ENCODE measurements at regions not wholly inside any gene's neighbourhood (a gene's known extent, or its start where the extent isn't known, plus 50 kb on each side); places are given as distances from the start of the nearest gene placed in this dataset.

DNA sequence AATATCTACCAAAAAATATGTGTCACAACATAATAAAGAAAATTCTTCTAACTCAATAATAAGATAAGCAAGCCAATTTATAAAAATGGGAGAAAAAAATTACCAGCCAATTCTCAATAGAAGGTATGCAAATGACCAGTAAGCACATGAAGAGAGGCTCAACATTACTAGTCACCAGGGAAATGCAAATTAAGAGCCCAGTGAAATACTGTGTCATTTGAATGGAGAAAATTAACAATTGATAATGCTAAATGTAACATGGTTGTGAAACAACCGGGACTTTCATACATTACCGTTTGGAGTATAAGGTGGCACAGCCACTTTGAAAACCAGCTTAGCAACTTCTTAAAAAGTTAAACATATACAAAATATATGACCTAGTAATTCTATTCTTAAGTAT is 460.7 kb downstream of the IGSF11 start:
- no peaks in the 10 kb centered on the region for H3K4me1 ChIP-seq (ENCODE audit: insufficient read depth, low read length)
- TF ChIP-seq CTCF (IDR thresholded peaks at IDR 0.05), result no peak
- intact Hi-C loops (cut with DNase I, micrococcal nuclease), result no loop called here
- Mint-ChIP-seq H3K36me3 (ENCODE audit: low read depth) (no peaks in the 10 kb centered on the region), H3K9me3 (peaks cover 8% of the 10 kb centered on the region), H3K27ac (no peak overlapping the region), H3K27me3 (no peaks in the 10 kb centered on the region), H3K4me1 (ENCODE audit: low read depth) (no peaks in the 10 kb centered on the region), H3K4me3 (no peak overlapping the region)
- no peaks in the 10 kb centered on the region for H3K36me3 ChIP-seq (ENCODE audit: insufficient read depth, low read length)
- DNase-seq, result no peak
- no peaks in the 10 kb centered on the region for H3K27me3 ChIP-seq (ENCODE audit: control insufficient read depth in 1 of 2, insufficient read depth in 2 of 2, low read length in 2 of 2)
- H3K27ac ChIP-seq (ENCODE audit: low read depth in 1 of 2, low read length in 2 of 2), result no peak overlapping the region
- CTCF ChIA-PET, result no interaction called here
- H3K4me3 ChIP-seq (ENCODE audit: low read length), result no peak overlapping the region
- POLR2A ChIA-PET, result no interaction called here
- no peak for ATAC-seq (ENCODE audit: poor library complexity)
- peaks cover 0 to 13% of the 10 kb centered on the region in 2 experiments for H3K9me3 ChIP-seq (ENCODE audit: control insufficient read depth in 1 of 2, insufficient read depth in 1 of 2, low read length in 2 of 2)

DNA sequence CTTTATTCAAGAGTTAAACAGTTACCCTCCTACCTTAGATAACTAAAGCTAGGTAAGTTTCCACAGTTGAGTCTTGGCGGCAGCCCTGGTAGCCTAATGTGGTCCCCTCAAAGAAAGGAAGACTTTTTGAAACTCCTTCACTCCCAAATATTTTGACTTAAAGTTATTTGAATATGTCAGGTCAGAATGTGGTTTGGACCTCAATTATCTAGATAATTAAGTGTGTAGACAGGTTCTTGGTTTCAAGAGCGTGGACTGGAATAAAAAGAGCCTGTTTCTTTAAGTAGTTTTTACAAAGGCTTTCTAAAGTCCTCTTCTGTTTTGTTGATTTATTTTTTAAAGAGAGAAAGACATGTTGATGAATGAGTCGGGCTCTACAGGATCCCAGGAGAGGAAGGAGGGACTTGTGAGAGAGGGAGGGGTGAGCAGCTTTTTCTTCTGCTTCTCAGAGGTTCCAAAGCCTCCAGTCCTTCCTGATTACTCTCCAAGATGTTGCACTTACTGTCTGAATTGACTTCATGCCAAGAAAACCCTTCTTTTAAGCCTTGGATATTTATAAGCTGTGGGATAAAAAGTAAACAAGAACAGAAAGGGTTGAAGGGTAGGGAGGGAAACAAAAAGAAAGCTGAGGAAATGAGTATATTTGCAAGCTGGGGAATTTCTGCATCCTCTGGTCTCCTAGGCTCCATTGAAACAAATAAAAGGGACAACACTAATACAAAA is 457.4 kb downstream of the IGSF11 start:
- no peak overlapping the region for H3K4me3 ChIP-seq (ENCODE audit: low read length)
- DNase-seq (no peak), ATAC-seq (ENCODE audit: poor library complexity) (no peak)
- ChIA-PET CTCF (no interaction called here), POLR2A (no interaction called here)
- no peak overlapping the region for H3K27ac ChIP-seq (ENCODE audit: low read depth in 1 of 2, low read length in 2 of 2)
- Mint-ChIP-seq H3K27me3 (no peaks in the 10 kb centered on the region), H3K4me3 (no peak overlapping the region), H3K27ac (no peak overlapping the region), H3K36me3 (ENCODE audit: low read depth) (no peaks in the 10 kb centered on the region), H3K9me3 (peaks cover 4% of the 10 kb centered on the region), H3K4me1 (ENCODE audit: low read depth) (no peaks in the 10 kb centered on the region)
- no peaks in the 10 kb centered on the region for H3K27me3 ChIP-seq (ENCODE audit: control insufficient read depth in 1 of 2, insufficient read depth in 2 of 2, low read length in 2 of 2)
- intact Hi-C loops (cut with DNase I, micrococcal nuclease), result no loop called here
- no peaks in the 10 kb centered on the region for H3K36me3 ChIP-seq (ENCODE audit: insufficient read depth, low read length)
- H3K4me1 ChIP-seq (ENCODE audit: insufficient read depth, low read length), result no peaks in the 10 kb centered on the region
- no peak for TF ChIP-seq CTCF (IDR thresholded peaks at IDR 0.05)
- peaks cover 0 to 1% of the 10 kb centered on the region in 2 experiments for H3K9me3 ChIP-seq (ENCODE audit: control insufficient read depth in 1 of 2, insufficient read depth in 1 of 2, low read length in 2 of 2)

DNA sequence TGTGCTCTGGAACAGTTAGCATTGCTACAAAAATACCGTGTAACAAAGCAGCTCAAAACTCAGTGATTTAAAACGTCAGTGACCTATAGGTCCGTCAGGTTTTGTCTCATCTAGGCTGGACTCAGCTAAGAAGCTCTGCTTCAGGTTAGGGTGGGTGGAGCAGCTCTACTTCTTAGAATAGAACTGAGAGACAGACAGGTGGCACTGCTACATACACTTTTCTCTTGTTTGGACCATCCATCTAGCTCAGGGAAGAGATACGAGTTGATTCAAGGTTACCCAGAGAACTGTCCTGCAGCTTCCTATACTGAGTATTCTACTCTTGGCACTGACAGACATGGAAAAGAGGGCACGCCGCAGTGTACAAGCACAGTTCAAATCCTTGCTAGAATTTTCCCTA is 456.1 kb downstream of the IGSF11 start:
- Mint-ChIP-seq H3K27ac (no peak overlapping the region), H3K4me1 (ENCODE audit: low read depth) (no peaks in the 10 kb centered on the region), H3K4me3 (no peak overlapping the region), H3K9me3 (peaks cover 4% of the 10 kb centered on the region), H3K27me3 (no peaks in the 10 kb centered on the region), H3K36me3 (ENCODE audit: low read depth) (no peaks in the 10 kb centered on the region)
- Histone ChIP-seq H3K27ac (ENCODE audit: low read depth in 1 of 2, low read length in 2 of 2) (no peak overlapping the region), H3K4me3 (ENCODE audit: low read length) (no peak overlapping the region), H3K9me3 (ENCODE audit: control insufficient read depth in 1 of 2, insufficient read depth in 1 of 2, low read length in 2 of 2) (no peaks in the 10 kb centered on the region), H3K36me3 (ENCODE audit: insufficient read depth, low read length) (no peaks in the 10 kb centered on the region), H3K27me3 (ENCODE audit: control insufficient read depth in 1 of 2, insufficient read depth in 2 of 2, low read length in 2 of 2) (no peaks in the 10 kb centered on the region), H3K4me1 (ENCODE audit: insufficient read depth, low read length) (no peaks in the 10 kb centered on the region)
- no peak for ATAC-seq (ENCODE audit: poor library complexity)
- no peak for TF ChIP-seq CTCF (IDR thresholded peaks at IDR 0.05)
- intact Hi-C loops (cut with DNase I, micrococcal nuclease), result no loop called here
- no peak for DNase-seq
- ChIA-PET POLR2A (no interaction called here), CTCF (no interaction called here)

Measured in CD4-positive, alpha-beta T cell (primary cell).